HepG2 (cell line): ENCODE measurements at regions not wholly inside any gene's neighbourhood (a gene's known extent, or its start where the extent isn't known, plus 50 kb on each side); places are given as distances from the start of the nearest gene placed in this dataset.

Experiments used
- CEBPG ChIP-seq: IDR thresholded peaks from 2 replicates; pipeline ENCODE4 v1.6.1; 2016
- HNF1A ChIP-seq, 2 experiments: sonication (generic) in 1 of 2; formaldehyde crosslinking in 1 of 2; IDR thresholded peaks; 2 replicates each; pipeline versions ENCODE4 v1.4.0 to v1.6.1; 2016 to 2020; ENCODE audit warnings: borderline replicate concordance in 1 of 2, low read depth in 1 of 2, mild to moderate bottlenecking in 1 of 2, missing genetic modification reagents in 1 of 2
- KAT7 ChIP-seq: IDR thresholded peaks from 2 replicates; pipeline ENCODE4 v1.6.1; 2018; ENCODE audit warnings: borderline replicate concordance, missing compliant biosample characterization
- MED1 ChIP-seq: sonication (generic); formaldehyde crosslinking; IDR thresholded peaks from 2 replicates; pipeline ENCODE4 v1.4.0; 2020; ENCODE audit warnings: missing genetic modification reagents
- RCOR2 ChIP-seq: IDR thresholded peaks from 2 replicates; pipeline ENCODE4 v1.6.1; 2016; ENCODE audit warnings: missing biosample characterization, missing genetic modification reagents
- YY1 ChIP-seq: IDR thresholded peaks from 2 replicates; pipeline ENCODE4 v1.6.1; 2011; ENCODE audit warnings: low read length, low read depth, moderate library complexity, mild to moderate bottlenecking; ENCODE audit not compliant: insufficient read depth, insufficient replicate concordance
- ZNF281 ChIP-seq: sonication (generic); formaldehyde crosslinking; IDR thresholded peaks from 2 replicates; pipeline ENCODE4 v1.4.0; 2020; ENCODE audit warnings: missing genetic modification reagents, borderline replicate concordance
- ZNF318 ChIP-seq: sonication (generic); formaldehyde crosslinking; IDR thresholded peaks from 2 replicates; pipeline ENCODE4 v1.4.0; 2020; ENCODE audit warnings: mild to moderate bottlenecking, missing genetic modification reagents
- ZNF644 ChIP-seq: IDR thresholded peaks from 2 replicates; pipeline ENCODE4 v1.6.1; 2016; ENCODE audit warnings: low read depth
- ZNF7 ChIP-seq: IDR thresholded peaks from 2 replicates; pipeline ENCODE4 v1.6.1; 2016; ENCODE audit warnings: missing biosample characterization, missing genetic modification reagents

- no peak; the same call in 1 of the 2 replicates for TF ChIP-seq HNF1A (IDR thresholded peaks at IDR 0.05; ENCODE audit: low read depth)
- peak; percentile 55; the same call in 1 of the 2 replicates for TF ChIP-seq HNF1A (CRISPR knock-in tag; IDR thresholded peaks at IDR 0.05; ENCODE audit: borderline replicate concordance)
- peak; percentile 77; the same call in 1 of the 2 replicates for TF ChIP-seq ZNF644 (CRISPR knock-in tag)
- TF ChIP-seq ZNF318 (CRISPR knock-in tag): no peak
- 0 out of 2 replicates have a peak, but pooled peaks have one; percentile 30 for TF ChIP-seq ZNF7 (CRISPR knock-in tag)
- peak; percentile 44; the same call in 1 of the 2 replicates for TF ChIP-seq KAT7 (CRISPR knock-in tag)
- peak; percentile 96 for TF ChIP-seq MED1
- TF ChIP-seq CEBPG (CRISPR knock-in tag): peak; percentile 98
- TF ChIP-seq ZNF281 (CRISPR knock-in tag): peak; percentile 22; the same call in 1 of the 2 replicates
- TF ChIP-seq YY1: no peak
- peak; percentile 42; the same call in 1 of the 2 replicates for TF ChIP-seq RCOR2
Measured at GRCh38 chr10:44245601-44245938, 139.3 kb downstream of the CXCL12 start (continued).
